ENCODE measurements at regions not wholly inside any gene's neighbourhood (a gene's known extent, or its start where the extent isn't known, plus 50 kb on each side); places are given as distances from the start of the nearest gene placed in this dataset.
"Not testable (repeated sequence)": the region's sequence is repeated elsewhere in the genome, so short reads cannot be mapped to it uniquely, and the experiment has no call there.

GRCh38 chr9:28999806-29000205, 1426.5 kb upstream of the C9orf72 start:
- DNase-seq (ENCODE audit: low spot score) = no peak

- no peak for DNase-seq (ENCODE audit: low spot score)
Observed at GRCh38 chr9:29001006-29001405, 1427.7 kb upstream of the C9orf72 start.

- DNase-seq (ENCODE audit: low spot score) = no peak
Observed at GRCh38 chr9:29004988-29005387, 1431.7 kb upstream of the C9orf72 start.

DNA sequence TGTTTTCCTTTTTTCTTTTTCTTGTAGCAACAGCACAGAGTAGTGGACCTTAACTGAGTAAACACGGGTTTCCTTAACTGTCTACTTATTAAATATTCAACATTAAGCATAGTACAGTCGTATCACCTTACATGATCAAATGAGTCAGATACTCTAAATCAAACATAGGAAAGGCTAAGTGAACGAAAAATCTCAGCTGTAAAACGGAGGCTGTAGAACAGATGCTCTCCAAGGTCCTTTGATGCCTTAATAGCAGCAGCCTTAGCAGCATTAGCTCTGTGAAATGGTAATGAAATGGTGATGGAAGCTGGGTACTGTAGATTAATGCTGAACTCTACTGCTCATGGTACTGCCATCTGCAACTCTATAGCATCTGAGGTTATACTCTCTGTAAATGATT, 1433.3 kb upstream of the C9orf72 start:
- no peak for DNase-seq (ENCODE audit: low spot score)

DNA sequence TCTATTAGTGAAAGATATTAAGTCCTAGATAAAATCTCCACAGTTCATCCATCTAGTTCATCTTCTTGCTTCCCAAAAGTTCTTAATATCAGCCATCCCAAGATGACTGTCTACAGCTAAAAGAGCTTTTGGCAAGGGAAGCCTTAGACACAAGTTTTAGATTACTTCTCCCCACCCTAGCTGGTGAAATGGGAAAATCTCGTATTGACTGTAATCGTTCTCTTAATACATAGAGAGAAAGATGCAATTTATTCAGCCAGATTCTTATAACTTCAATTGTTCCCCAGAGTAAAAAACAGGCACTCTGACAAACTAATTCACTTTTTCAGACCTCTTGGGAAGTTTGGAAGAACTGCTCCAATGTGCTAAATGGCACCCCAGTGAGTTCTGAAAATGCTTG, 1439.6 kb upstream of the C9orf72 start:
- DNase-seq (ENCODE audit: low spot score) = no peak

- DNase-seq (ENCODE audit: low spot score) = no peak
Observed at GRCh38 chr9:29021632-29022031, 1448.4 kb upstream of the C9orf72 start.

DNA sequence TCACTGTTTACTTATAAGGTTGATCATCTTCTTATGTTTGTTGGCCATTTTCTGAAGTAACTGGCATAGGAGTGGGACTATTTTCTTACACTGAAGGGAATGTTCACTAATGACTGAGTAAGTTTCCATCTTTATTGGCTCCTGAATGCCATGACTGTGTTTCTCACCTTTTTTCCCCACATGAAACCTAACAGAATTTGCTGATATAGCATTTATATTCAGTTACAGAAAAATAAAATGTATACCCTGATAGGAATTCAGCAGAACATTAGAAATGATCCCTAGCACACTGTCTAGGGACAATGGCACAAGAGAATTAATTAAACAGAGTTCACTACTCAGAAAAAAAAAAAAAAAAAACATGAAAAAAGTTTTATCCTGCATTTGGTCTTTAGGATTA, 1465.1 kb upstream of the C9orf72 start:
- DNase-seq (ENCODE audit: low spot score) = no peak

DNA sequence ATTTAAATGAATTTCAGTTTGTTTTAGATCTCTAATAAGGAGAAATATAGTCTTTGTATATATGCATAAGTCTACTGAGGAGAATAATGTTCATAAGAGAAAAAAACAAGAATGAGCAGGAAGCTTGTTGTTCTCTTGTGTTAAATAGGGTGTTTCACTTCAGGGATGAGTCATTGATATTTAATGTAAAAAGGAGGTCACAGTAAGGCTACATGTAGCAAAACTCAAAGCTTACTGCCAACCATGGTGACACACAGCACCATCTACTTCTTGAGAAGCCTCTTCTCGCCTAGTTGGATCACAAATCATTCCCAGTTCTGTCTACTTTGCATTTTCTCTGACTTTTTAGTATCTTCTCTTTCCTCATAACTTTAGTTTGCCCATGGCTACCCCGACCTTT, 1466.0 kb upstream of the C9orf72 start:
- no peak for DNase-seq (ENCODE audit: low spot score)

- DNase-seq (ENCODE audit: low spot score) = no peak
Observed at GRCh38 chr9:29043072-29043471, 1469.8 kb upstream of the C9orf72 start.

DNA sequence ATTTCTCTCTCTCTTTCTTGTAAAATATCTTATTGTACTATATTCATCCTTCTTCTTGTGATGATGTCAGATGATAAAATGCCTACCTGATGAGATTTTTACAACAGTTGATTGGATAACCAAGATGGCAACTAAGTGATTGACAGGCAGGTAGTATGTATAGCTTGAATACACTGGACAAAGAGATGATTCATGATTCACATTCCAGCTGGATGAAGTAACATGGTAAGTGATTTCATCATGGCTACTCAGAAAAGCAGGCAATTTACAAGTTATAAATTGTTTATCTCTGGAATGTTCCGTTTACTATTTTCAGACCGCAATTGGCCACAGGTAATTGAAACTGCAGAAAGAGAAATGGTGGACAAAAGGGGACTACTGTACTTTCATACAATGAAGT, 1471.7 kb upstream of the C9orf72 start:
- DNase-seq (ENCODE audit: low spot score) = no peak

- DNase-seq (ENCODE audit: low spot score) = no peak
Observed at GRCh38 chr9:29060041-29060440, 1486.8 kb upstream of the C9orf72 start.

- DNase-seq (ENCODE audit: low spot score) = no peak
Observed at GRCh38 chr9:29062446-29062845, 1489.2 kb upstream of the C9orf72 start.

- DNase-seq (ENCODE audit: low spot score) = no peak
Observed at GRCh38 chr9:29063031-29063430, 1489.8 kb upstream of the C9orf72 start.

DNA sequence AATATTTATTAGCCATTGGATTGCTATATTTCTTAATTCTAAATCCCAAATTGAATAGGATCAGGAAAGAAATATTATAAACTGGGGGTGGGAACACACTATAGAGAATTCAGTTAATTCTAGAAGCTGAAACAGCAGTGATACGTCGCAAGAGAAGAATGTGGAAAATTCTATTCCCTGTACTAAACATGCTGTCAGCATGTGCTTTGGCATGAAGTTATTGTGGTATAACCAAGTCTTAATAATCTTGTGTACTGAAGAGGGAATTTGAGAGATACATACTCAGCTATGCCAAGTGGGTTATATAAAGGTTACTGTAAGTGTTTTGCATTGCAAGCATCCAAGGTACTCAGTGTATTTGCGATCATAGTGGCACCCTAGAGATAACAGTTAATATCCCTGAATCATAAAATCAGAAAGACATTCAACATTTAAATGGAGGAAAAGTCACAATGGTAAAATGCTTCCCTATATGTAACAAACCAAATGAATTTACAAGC, 1492.9 kb upstream of the C9orf72 start:
- DNase-seq (ENCODE audit: low spot score) = no peak

DNA sequence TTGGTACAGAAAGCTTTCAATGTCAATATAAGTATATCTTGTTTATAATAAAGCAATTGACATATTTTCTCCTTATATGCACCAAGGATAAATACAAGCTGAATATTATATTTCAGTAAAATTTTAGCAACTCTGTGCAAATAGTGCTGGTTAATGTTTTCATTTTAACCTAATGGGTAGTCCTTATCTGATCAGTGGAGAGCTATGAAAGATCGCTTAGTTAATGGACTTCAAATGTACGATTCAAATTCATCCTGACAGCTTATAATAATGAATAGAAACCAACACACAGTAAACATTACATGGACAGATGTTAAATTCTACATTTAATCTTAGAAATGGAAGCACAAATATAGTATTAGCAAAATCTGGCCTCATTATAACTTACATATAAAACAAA, 1495.2 kb upstream of the C9orf72 start:
- DNase-seq (ENCODE audit: low spot score) = no peak

DNA sequence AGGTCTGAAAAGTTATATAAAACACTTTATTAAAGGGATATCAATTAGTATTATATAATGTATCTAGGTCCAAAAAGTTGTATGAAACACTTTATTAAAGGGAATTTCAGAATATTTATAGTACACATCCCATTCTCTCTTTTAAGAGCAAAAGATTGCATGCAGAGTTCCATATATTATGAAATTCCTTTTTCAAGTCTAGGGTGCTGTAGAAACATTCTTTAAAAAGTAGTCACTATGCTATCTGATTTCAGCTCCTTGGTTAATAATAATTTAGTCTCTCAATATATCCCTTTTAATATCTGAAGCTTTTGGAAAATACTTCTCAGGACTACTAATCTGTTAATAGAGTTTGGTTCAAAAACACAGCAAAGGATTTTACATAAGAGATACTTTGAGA, 1496.1 kb upstream of the C9orf72 start:
- no peak for DNase-seq (ENCODE audit: low spot score)

- no peak for DNase-seq (ENCODE audit: low spot score)
Observed at GRCh38 chr9:29078063-29078666, 1504.9 kb upstream of the C9orf72 start.

DNA sequence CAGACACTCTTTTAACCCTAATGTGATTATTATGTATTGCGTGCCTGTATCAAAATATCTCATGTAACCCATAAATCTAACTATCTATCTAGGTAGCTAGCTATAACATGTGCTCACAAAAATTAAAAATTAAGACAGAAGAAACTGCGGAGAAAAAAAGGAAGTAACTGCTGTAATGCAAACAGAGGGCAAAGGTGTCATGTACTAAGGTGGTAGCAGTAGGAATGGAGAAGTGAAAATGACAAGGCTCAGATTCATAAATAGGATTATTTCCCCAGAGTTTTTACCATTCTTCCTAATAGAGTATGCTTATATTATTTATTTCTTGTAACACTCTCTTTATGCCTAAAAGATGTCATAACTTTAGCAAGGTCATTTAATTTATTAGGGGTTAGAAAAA, 1527.5 kb upstream of the C9orf72 start:
- no peak for DNase-seq (ENCODE audit: low spot score)

- not testable (repeated sequence) for DNase-seq (ENCODE audit: low spot score)
Observed at GRCh38 chr9:29104166-29104565, 1530.9 kb upstream of the C9orf72 start.

DNA sequence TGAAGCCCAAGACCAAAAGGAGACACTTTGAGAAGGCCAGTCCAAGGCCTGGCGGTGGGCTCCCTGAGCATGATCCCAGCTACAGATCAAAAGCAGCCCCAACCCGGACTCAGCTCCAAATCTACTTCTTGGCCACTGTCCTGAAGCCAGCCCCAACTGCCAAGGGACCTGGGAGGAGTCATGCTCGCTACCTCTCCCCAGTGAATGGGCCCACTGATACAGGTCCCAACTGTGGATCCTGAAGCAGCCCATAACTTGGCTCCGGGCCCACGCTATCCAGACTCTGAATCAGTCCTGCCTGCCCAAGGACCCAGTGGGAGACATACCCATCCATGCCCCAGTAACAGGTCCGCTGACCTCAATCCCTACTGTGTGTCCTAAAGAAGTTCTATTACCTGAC, 1545.3 kb upstream of the C9orf72 start:
- DNase-seq (ENCODE audit: low spot score) = no peak

DNA sequence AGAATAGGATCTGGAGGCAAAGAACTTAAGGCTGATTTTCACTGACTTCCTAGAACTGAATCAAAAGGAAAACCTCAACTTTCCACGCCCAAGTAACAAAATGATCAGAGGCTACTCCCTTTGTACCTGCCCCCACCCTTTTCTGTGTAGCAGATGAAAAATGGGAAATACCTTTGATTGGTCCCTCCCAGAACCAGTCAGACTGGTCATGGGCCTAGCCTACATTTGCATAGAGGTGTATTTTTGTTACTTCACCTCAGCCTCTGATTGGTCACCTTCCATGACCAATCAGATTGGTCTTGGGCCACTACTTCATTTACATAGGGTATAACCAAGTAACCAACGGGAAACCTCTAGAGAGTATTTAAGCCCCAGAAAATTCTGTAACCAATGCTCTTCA, 1553.5 kb upstream of the C9orf72 start:
- no peak for DNase-seq (ENCODE audit: low spot score)

GRCh38 chr9:29129763-29130162, 1556.5 kb upstream of the C9orf72 start:
- no peak for DNase-seq (ENCODE audit: low spot score)

GRCh38 chr9:29144476-29144875, 1571.2 kb upstream of the C9orf72 start:
- DNase-seq (ENCODE audit: low spot score) = no peak

- DNase-seq (ENCODE audit: low spot score) = no peak
Observed at GRCh38 chr9:29150606-29151005, 1577.3 kb upstream of the C9orf72 start.
